ENCODE measurements at regions not wholly inside any gene's neighbourhood (a gene's known extent, or its start where the extent isn't known, plus 50 kb on each side); places are given as distances from the start of the nearest gene placed in this dataset.
"Not testable (repeated sequence)": the region's sequence is repeated elsewhere in the genome, so short reads cannot be mapped to it uniquely, and the experiment has no call there.

DNA sequence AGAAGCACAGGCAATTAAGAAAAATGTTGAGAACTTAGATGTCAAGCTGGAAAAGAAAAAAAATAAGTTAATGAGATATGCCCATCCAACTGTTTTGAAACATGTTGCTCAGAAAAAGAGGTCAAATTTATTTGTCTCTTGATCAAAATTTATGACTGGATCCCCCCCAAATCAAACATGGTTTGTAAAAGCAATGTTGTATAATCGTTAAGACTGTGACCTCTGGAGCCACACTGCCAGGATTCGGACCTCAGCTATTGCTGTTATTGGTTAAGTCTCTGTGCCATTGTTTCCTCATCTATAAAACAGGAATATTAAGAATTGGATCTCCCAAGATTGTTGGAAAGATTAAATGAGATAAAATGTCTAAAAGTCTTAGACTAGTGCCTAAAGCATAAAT is 51.9 kb upstream of the LRRK2 start:
- TF ChIP-seq, protein P1, sequence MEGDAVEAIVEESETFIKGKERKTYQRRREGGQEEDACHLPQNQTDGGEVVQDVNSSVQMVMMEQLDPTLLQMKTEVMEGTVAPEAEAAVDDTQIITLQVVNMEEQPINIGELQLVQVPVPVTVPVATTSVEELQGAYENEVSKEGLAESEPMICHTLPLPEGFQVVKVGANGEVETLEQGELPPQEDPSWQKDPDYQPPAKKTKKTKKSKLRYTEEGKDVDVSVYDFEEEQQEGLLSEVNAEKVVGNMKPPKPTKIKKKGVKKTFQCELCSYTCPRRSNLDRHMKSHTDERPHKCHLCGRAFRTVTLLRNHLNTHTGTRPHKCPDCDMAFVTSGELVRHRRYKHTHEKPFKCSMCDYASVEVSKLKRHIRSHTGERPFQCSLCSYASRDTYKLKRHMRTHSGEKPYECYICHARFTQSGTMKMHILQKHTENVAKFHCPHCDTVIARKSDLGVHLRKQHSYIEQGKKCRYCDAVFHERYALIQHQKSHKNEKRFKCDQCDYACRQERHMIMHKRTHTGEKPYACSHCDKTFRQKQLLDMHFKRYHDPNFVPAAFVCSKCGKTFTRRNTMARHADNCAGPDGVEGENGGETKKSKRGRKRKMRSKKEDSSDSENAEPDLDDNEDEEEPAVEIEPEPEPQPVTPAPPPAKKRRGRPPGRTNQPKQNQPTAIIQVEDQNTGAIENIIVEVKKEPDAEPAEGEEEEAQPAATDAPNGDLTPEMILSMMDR (IDR thresholded peaks at IDR 0.05; ENCODE audit: borderline replicate concordance, control extremely low read depth, extremely low read depth, insufficient read depth, missing control alignments) = no peak
- in situ Hi-C loops (cut with MboI; ENCODE audit: low sequenced_read_pairs, unreplicated experiment) = no loop called here
- DNase-seq (ENCODE audit: low spot score) = no peak

DNA sequence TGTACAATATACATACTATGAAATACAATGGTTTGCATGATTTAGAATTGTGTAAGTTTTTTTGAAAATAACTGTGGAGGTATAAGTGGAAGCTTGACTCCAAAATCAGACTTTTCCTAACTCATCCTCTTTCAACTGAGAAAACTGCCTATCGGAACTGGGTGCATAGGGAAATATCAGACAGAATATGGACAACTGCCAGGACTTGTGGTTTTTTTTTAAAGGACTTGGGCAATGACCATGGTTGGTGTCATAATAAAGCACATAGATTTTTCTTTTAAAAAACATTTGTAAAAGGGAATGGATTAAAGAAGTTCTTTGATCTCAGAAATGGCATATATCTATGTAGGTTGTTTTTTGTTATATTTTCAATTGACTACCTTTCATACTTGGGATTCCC is 53.3 kb upstream of the LRRK2 start:
- in situ Hi-C loops (cut with MboI; ENCODE audit: low sequenced_read_pairs, unreplicated experiment) = no loop called here
- TF ChIP-seq, protein P1 (IDR thresholded peaks at IDR 0.05; ENCODE audit: borderline replicate concordance, control extremely low read depth, extremely low read depth, insufficient read depth, missing control alignments) = no peak
- DNase-seq (ENCODE audit: low spot score) = no peak

DNA sequence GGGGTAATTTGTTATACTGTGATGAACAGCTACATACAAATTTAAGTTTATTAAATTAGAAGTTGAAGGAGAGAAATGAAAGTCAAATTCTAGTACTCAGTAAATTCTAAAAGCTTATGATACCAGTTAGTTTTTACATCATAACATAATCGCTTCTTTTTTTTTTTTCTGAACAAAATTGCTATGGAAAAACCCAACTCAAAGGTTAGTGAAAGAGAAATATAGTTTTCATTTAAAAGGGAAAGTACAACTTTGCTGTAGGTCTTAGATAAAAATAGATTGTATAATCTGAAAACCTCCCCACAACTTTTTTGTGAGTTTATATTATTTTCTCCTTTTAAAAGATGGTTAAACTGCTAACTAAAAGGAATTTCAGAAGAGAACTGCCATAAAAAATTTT is 53.7 kb upstream of the LRRK2 start:
- in situ Hi-C loops (cut with MboI; ENCODE audit: low sequenced_read_pairs, unreplicated experiment) = no loop called here
- no peak for DNase-seq (ENCODE audit: low spot score)
- TF ChIP-seq, protein P1 (IDR thresholded peaks at IDR 0.05; ENCODE audit: borderline replicate concordance, control extremely low read depth, extremely low read depth, insufficient read depth, missing control alignments) = no peak

DNA sequence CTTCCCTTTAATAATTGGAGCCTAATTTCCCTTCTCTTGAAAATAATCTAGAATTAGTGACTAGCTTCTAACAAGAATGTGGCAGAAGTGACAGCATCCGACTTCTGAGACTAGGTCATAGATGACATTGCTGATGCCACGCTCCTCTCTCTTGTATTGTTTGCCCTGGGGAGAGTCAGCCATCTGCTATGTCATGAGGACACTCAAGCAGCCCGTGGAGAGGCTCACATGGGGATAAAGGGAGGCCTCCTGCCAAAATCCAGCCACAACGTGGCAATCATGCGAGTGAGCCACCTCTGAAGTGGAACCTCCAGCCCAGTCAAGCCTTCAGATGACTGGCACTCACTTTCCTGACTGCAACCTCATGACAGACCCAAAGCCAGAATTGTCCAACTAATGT is 54.2 kb upstream of the LRRK2 start:
- TF ChIP-seq, protein P1 (IDR thresholded peaks at IDR 0.05; ENCODE audit: borderline replicate concordance, control extremely low read depth, extremely low read depth, insufficient read depth, missing control alignments) = no peak
- in situ Hi-C loops (cut with MboI; ENCODE audit: low sequenced_read_pairs, unreplicated experiment) = no loop called here
- no peak for DNase-seq (ENCODE audit: low spot score)

DNA sequence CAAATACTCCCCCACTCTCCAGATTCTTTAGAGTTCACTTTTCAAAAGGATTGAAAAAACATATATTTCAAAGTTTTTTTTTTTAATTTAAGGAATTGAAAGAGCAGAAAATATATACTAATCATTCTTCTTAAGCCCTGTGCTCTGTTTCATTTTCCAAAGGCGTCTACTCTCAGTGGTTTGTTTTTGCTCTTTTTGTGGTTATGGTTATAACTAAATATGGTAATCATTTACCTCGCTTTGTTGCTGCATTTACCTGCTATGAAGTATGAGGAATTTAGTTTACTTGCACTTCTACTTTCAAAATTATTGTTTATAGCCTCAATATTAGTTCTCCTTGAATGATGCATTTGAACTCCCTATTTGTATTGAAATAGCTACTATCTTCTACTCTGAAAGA is 55.9 kb upstream of the LRRK2 start:
- in situ Hi-C loops (cut with MboI; ENCODE audit: low sequenced_read_pairs, unreplicated experiment) = no loop called here
- DNase-seq (ENCODE audit: low spot score) = peak; percentile 50
- TF ChIP-seq, protein P1 (IDR thresholded peaks at IDR 0.05; ENCODE audit: borderline replicate concordance, control extremely low read depth, extremely low read depth, insufficient read depth, missing control alignments) = no peak

DNA sequence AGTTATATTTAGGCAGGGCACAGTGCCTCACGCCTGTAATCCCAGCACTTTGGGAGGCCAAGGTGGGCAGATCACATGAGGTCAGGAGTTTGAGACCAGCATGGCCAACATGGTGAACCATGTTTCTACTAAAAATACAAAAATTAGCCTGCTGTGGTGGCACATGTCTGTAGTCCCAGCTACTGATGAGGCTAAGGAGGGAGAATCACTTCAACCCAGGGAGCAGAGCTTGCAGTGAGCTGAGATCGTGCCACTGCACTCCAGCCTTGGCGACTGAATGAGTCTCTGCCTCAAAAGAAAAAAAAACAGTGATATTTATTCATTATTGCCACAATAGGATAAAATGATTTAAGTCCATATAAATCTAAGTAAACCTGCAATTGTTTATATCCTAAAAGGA is 56.4 kb upstream of the LRRK2 start:
- in situ Hi-C loops (cut with MboI; ENCODE audit: low sequenced_read_pairs, unreplicated experiment); DNase-seq (ENCODE audit: low spot score): not testable (repeated sequence)

DNA sequence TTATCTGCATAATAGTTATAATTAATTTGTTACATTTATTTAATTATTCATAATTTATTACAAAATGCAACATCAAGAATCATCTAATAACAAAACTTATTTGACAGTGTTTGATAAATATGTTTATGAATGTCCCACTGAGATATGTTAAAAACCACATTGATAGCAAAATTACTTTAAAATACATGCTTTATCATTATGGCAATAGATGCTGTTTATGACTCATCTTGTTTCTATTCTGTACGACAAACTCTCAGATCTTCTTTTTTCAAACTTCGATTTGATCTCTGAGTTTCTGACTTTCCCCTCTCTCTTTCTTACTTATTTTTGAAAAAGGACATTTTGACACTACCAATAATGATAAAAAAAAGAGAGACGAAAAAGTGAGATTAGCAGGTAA is 56.8 kb upstream of the LRRK2 start:
- DNase-seq (ENCODE audit: low spot score) = no peak
- TF ChIP-seq, protein P1 (IDR thresholded peaks at IDR 0.05; ENCODE audit: borderline replicate concordance, control extremely low read depth, extremely low read depth, insufficient read depth, missing control alignments) = no peak
- in situ Hi-C loops (cut with MboI; ENCODE audit: low sequenced_read_pairs, unreplicated experiment) = no loop called here

Measured in GM13976 (cell line).